Esophagus muscularis mucosa (tissue), 3 donors: ENCODE measurements at regions not wholly inside any gene's neighbourhood (a gene's known extent, or its start where the extent isn't known, plus 50 kb on each side); places are given as distances from the start of the nearest gene placed in this dataset.

ENCODE experiments used
- POLR2AphosphoS5 ChIP-seq, 2 donors: sonication (generic); formaldehyde crosslinking; IDR thresholded peaks; one replicate each; pipeline ENCODE4 v1.6.1; 2017; ENCODE audit warnings: antibody characterized with exemption in 2 of 2
- TF ChIP-seq, protein P1 (sequence below), 3 experiments: fragments of 200-600 bp in 2 of 3; fragments of 450-650 bp in 1 of 3; sonication (generic) in 2 of 3; IDR thresholded peaks; one replicate each; pipeline ENCODE4 v1.5.1; 2017 to 2019; ENCODE audit warnings: antibody characterized with exemption in 3 of 3, mild to moderate bottlenecking in 2 of 3, moderate library complexity in 1 of 3

DNA sequence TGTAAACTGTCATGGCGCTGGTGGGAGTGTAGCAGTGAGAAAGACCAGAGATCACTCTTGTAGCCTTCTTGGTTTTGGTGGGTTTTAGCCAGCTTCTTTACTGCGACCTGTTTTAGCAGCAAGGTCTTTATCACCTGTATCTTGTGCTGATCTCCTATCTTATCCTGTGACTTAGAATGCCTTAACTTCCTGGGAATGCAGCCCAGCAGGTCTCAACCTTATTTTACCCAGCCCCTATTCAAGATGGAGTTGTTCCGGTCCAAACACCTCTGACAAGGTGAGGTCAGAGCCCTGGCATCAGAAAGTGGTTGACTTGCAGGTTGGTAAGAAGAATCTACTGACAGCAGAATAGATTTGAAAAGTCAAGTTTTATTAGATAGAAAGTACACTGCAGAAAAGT is 55.0 kb upstream of the MSH6 start:
- TF ChIP-seq, protein P1, sequence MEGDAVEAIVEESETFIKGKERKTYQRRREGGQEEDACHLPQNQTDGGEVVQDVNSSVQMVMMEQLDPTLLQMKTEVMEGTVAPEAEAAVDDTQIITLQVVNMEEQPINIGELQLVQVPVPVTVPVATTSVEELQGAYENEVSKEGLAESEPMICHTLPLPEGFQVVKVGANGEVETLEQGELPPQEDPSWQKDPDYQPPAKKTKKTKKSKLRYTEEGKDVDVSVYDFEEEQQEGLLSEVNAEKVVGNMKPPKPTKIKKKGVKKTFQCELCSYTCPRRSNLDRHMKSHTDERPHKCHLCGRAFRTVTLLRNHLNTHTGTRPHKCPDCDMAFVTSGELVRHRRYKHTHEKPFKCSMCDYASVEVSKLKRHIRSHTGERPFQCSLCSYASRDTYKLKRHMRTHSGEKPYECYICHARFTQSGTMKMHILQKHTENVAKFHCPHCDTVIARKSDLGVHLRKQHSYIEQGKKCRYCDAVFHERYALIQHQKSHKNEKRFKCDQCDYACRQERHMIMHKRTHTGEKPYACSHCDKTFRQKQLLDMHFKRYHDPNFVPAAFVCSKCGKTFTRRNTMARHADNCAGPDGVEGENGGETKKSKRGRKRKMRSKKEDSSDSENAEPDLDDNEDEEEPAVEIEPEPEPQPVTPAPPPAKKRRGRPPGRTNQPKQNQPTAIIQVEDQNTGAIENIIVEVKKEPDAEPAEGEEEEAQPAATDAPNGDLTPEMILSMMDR (IDR thresholded peaks at IDR 0.05): no peak
- TF ChIP-seq POLR2AphosphoS5 (IDR thresholded peaks at IDR 0.05): no peak
